HG03558 (cell line): ENCODE measurements at regions not wholly inside any gene's neighbourhood (a gene's known extent, or its start where the extent isn't known, plus 50 kb on each side); places are given as distances from the start of the nearest gene placed in this dataset.
"Not testable (repeated sequence)": the region's sequence is repeated elsewhere in the genome, so short reads cannot be mapped to it uniquely, and the experiment has no call there.

Source experiments
- ATAC-seq: cut with Tn5 transposase; IDR thresholded peaks from one replicate; pipeline ENCODE4 v1.9.1; 2021; ENCODE audit warnings: moderate number of reproducible peaks; ENCODE audit not compliant: unreplicated experiment; ENCODE audit errors: extremely low read depth

DNA sequence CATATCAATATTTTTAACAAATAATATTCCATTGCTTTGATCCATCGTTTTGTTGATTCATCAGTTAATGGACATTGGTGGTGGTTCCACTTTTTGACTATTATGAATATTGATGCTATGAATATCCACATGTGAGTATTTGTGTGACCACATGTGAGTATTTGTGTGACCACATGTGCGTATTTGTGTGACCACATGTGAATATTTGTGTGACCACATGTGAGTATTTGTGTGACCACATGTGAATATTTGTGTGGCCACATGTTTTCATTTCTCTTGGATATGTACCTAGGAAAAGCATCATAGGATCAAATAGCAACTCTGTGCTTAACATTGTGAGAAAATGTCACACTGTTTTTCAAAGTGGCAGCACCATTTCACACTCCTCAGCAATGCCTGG is 433.6 kb upstream of the FRG1 start:
- ATAC-seq = no peak

- ATAC-seq = no peak
Measured at GRCh38 chr4:189510601-189511000, 430.1 kb upstream of the FRG1 start.

GRCh38 chr4:189511581-189511980 is 429.1 kb upstream of the FRG1 start:
- ATAC-seq = no peak

GRCh38 chr4:189513421-189513820 is 427.3 kb upstream of the FRG1 start:
- ATAC-seq = no peak

DNA sequence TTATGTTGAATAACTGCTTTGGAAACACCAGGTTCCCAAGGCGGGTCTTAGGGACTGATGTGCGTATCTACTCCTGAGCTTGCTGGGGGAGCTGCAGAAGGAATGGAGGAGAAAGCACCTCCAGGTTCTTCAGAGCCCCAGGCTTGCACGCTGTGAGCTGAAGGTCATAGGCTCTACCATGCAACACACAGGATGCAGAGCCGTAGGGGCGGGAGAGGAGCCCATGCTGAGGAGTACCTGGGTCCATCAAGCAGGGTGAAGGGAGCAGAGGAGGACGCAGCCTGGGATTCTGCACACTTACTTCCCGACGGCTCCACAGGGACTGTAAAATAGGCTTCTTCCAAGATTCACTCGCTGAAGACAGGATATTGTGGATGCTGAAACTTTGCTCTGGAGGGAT is 426.5 kb upstream of the FRG1 start:
- no peak for ATAC-seq

GRCh38 chr4:189516902-189517301 is 423.8 kb upstream of the FRG1 start:
- ATAC-seq = no peak

DNA sequence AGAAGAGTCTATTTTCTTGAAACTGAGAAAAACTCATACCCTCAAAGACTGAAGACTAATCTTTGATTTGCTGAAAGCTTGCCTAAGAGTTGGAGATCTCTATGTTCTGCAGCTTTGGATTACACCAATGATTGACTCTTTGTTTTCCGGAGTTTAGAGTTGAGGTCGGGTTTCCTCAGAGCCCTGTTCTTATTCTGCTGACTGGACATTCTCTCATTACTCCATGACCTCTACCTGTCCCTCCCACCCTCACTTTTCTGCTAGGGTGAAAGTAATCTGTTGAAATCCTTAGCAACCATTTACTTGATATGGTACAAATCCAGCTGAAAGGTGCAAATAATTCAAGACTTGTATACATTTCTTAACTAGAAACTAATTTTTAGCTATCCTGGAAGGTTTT is 421.5 kb upstream of the FRG1 start:
- ATAC-seq = no peak

DNA sequence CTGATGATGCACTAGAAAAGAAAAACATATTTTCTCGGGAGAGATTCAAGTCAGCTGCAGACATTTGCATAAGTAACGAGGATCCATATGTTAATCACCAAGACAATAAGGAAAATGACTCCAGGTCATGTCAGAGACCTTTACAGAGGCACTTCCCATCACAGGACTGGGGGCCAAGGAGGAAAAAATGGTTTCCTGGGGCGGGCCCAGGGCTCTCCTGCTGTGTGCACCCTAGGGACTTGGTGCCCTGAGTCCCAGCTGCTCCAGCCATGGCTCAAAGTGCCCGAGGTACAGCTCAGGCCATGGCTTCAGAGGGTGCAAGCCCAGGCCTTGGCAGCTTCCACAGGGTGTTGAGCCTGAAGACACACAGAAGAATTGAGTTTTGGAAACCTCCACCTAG is 415.4 kb upstream of the FRG1 start:
- ATAC-seq = no peak

GRCh38 chr4:189530848-189531247 is 409.8 kb upstream of the FRG1 start:
- no peak for ATAC-seq

- ATAC-seq = no peak
Measured at GRCh38 chr4:189533603-189534002, 407.1 kb upstream of the FRG1 start.

DNA sequence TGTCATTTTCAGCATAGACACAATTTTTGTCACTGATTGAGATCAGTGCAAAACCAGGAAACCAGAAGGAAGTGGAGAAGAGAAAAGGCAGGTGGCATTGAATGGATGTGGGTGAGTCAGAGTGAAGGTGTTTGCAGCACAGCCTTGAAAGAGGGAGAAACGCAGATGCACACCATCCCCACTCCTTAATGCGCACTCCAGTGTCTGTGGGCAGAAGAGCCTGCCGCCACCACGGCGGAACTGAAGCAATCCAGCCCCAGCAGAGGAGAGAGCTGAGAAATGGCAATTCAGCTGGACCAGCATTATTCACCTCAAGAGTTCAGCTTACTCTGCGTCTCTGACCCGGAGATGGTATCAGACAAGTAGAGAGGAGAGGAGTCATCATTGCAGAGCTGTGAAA is 393.1 kb upstream of the FRG1 start:
- no peak for ATAC-seq

DNA sequence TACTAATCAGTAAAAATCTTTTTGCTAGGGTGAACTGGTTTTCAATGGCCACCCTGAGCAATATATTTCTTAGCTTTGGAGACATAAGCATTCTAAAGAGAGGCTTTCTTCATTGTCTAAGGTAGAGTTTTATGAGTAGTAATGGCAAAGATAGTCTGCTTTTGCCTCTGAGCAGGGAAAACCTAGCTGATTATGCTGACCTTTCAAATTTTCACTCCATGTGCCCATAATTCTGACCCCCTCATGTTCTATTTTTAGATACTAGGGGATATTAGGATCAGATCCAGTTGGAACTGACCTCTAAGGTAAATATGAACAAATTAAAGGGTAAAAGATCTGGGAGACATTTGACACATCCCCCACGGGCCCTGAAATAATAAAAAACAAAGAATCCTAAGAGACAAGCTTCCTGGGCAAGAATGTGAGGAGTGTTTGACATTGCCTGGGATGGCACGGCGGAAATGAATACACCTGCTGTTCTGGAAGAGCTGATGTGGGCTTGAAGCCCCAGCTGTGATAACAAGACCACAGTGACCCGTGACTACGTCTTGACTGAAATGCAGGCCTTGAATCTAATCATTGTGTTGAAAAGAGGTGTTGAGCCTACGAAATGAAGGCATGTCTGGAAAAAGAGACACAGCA is 392.1 kb upstream of the FRG1 start:
- no peak for ATAC-seq

DNA sequence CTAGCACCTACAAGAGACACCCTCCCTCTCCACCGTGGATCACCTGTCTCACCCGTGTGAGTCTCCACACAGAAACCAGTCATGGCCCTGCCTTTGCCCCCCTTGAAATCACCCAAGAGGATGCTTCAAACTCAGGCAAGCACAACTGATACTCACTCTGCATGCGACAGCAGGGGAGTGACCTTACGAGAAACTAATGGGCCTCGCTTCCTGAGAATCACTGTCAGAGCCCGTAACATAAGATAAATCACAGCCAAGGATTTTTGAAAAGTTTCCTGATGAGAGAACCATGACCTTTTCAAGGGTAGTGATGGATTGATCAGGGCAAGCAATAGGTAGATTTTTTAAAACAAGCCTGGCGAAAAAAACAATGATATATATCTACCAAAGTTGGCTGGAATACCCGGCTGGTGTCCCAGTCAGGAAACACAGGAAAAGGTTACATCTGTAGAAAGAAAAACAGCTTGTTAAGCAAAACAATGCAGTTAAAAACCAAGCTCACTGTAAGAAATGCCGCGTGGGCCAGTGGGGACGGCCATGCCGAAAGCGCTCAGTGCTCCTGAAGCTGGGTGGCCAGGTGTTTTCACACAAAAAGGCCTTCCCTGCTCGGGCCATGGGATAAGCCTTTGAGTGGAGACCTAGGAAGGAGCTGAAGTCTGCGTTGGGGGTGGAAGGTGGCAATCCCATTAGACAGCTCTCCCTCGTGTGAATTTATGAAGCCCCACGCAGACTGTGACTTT is 388.6 kb upstream of the FRG1 start:
- ATAC-seq = not testable (repeated sequence)

DNA sequence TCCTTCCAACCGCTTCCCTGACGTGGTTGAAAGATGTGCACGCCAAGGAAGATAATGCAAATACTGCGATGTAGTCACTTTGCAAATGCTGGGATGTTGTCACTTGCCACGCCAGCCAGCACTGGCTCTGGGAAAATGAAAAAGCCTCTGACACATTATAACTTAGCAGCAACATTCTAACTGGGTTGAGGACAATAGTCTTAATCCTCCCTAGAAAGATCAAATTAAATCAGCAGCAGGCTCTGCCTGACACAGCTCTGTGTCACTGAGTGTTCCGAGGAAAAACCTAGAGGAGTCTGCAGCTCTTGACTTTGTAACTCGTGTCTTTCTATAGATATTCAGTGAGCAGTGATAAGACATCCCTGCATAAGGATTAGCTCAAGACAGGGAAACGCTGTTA is 380.1 kb upstream of the FRG1 start:
- ATAC-seq = not testable (repeated sequence)

DNA sequence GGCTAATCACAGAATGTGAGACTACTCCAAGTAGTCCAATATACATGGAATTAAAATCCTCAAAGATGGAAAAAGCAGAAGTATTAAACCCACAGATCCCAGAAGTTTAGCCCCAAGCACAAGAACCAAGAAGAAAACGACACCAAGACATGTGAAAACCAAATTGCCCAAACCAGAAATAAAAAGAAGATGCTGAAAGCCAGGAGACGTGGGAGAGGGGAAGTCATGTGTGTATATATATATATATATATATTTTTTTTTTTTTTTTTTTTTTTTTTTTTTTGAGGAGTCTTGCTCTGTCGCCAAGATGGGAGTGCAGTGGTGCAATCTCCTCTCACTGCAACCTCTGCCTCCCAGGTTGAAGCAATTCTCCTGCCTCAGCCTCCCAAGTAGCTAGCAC is 376.9 kb upstream of the FRG1 start:
- not testable (repeated sequence) for ATAC-seq

DNA sequence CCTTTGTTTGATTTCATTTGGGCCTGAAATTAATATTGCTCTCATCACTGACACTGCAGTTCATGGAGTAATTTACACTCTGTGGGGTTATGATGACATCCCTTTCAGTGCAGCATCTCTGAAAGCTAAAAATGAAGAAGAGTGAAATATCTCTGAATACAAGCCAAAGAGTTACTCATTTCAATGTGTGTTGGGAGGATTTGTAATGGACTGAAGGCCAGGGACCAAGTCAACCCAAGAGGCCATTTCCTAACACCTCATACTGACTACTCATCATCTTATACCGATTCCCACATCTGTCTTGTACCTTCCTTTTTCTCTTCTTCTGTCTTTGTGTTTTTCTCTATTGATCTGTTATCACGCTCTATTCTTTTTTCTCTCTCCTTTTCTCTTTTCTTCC is 374.4 kb upstream of the FRG1 start:
- not testable (repeated sequence) for ATAC-seq

DNA sequence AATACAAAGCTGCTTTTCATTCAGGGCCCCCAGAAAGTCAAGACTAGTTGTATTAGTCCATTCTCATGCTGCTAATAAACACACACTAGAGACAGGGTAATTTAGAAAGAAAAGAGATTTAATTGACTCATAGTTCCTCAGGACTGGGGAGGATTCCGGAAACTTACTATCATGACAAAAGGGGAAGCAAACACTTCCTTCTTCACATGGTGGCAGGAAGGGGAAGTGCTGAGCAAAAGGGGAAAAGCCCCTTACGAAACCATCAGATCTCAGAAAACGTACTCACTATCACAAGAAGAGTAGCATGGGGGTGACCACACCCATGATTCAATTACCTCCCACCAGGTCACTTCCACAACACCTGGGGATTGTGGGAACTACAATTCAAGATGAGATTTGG is 373.8 kb upstream of the FRG1 start:
- ATAC-seq = not testable (repeated sequence)

- not testable (repeated sequence) for ATAC-seq
Measured at GRCh38 chr4:189579645-189580044, 361.0 kb upstream of the FRG1 start.

DNA sequence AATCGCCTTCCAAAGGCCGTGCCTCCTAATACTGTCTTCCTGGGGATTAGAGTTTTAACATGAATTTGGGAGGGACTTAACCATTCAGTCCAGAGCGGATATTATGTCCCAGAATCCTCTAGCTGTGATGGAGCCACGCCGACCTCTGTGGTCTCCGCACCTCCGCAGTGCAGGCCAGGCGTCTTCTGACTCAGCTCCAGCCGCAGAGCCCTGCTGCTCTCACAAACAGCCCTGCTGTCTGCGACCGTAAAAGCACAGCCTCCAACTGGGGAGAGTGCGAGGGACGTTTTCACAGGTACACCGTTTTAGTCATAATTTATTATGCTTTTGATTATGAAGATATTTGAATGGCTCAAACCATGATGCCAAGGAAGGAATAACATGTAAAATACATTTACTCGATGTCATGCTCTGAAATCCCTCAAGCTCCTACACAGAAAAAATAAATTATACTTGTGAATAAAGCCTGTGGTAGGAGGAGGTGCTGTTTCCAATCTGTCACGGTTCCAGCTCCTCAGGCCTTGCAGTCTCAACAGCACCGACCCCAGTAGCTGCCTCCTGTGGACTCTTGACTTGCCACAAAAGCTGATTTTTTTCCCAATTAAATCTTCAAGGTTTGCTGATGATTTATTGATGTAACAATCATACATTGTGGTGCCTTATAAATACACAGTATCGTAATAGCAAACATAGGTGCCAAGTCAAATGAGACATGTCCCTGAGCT is 353.6 kb upstream of the FRG1 start:
- not testable (repeated sequence) for ATAC-seq

GRCh38 chr4:189589201-189589600 is 351.5 kb upstream of the FRG1 start:
- not testable (repeated sequence) for ATAC-seq

DNA sequence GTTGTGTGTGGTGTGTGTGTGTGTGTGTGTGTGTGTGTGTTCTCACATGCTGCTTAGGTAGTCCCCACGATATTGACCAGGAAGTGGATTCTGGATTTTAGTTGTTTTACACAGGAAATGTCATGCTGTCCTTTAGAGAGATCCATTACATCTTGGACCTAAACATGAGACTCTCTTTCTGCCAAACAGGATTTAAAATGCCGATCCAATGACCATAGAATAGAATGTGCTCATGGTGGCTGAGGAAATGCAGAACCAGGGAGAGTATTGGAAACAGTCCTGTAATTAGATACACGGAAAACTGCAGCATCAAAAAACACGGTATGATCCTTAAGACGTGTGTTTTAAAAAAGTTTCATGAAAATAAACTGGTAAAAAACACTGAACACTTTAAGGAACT is 347.8 kb upstream of the FRG1 start:
- no peak for ATAC-seq
